ENCODE measurements at regions not wholly inside any gene's neighbourhood (a gene's known extent, or its start where the extent isn't known, plus 50 kb on each side); places are given as distances from the start of the nearest gene placed in this dataset.

DNA sequence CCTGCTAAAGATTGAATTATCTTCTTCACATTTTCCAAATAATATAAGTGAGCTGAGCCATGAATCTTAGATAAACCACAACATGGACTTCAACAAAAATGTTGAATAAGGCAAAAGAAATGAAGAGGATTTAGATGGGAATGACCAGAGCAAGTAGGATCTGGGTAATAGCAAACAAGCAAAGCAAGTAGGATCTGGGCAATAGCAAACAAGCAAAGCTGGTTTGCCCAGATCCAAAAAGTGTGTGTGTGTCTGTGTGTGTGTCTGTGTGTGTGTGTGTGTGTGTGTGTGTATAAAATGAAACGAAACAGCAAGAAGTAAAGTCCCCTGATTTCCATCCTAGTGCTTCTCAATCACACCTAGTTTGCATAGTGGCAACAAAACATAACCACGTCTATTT, 549.1 kb downstream of the RERGL start (continued):
- TF ChIP-seq POLR2AphosphoS5 (IDR thresholded peaks at IDR 0.05; ENCODE audit: control insufficient read depth, insufficient read depth, low read depth, low read length) (no peak), FIP1L1 (IDR thresholded peaks at IDR 0.05; ENCODE audit: low read depth, low read length, poor library complexity, severe bottlenecking) (no peak), CHD1 (IDR thresholded peaks at IDR 0.05; ENCODE audit: low read length) (no peak), BDP1 (IDR thresholded peaks at IDR 0.05; ENCODE audit: insufficient read depth, insufficient read length) (no peak), ZNF766 (CRISPR knock-in tag; conservative IDR thresholded peaks at IDR 0.05) (no peak), KLF13 (tag; IDR thresholded peaks at IDR 0.05; ENCODE audit: borderline replicate concordance, low read depth) (no peak), ZKSCAN1 (IDR thresholded peaks at IDR 0.05; ENCODE audit: low read depth, low read length) (no peak), CEBPB (tag; IDR thresholded peaks at IDR 0.05) (no peak), RBFOX2 (IDR thresholded peaks at IDR 0.05; ENCODE audit: low read depth, low read length) (no peak), CHD2 (IDR thresholded peaks at IDR 0.05; ENCODE audit: low read depth, low read length) (no peak)

DNA sequence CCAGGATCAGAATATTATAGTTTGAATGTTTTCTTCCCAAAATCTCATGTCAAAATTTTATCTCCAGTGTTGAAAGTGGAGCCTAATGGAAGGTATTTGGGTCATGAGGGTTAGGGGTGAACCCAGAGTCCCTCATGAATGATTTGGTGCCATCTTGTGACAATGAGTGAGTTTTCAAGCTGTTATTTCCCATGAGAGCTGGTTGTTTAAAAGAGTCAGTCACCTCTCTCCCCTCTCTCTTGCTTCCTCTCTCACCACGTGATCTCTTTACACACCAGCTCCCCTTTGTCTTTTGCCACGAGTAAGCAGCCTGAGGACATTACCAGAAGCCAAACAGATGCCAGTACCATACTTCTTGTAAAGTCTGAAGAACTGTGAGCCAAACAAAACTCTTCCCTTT, 561.6 kb downstream of the RERGL start:
- no peak overlapping the region for H2AFZ ChIP-seq (ENCODE audit: low read depth, low read length)
- no peak overlapping the region for H3K4me2 ChIP-seq (ENCODE audit: insufficient read depth, low read length)
- POLR2A ChIA-PET: no interaction called here
- H3K9me1 ChIP-seq (ENCODE audit: control insufficient read depth, insufficient read depth, low read length): no peaks in the 10 kb centered on the region
- ATAC-seq: no peak
- in situ Hi-C loops (cut with MboI) (no loop called here), intact Hi-C loops (cut with micrococcal nuclease) (no loop called here)
- no peak overlapping the region for H3K9ac ChIP-seq (ENCODE audit: insufficient read depth in 1 of 2, low read depth in 2 of 2, low read length in 2 of 2)
- no peaks in the 10 kb centered on the region for H3K79me2 ChIP-seq (ENCODE audit: control insufficient read depth, insufficient read depth, low read length)
- DNase-seq (ENCODE audit: extremely low read depth in 1 of 4, low spot score in 3 of 4): no peak
- FAIRE-seq: no peak
- H3K27me3 ChIP-seq (ENCODE audit: control insufficient read depth in 2 of 2, insufficient read depth in 2 of 2, low read length in 2 of 2): no peaks in the 10 kb centered on the region
- CTCF ChIA-PET (ENCODE audit: low intra/inter-chr PET ratio): no interaction called here
- H3K27ac ChIP-seq (ENCODE audit: extremely low read depth, low read depth, low read length): no peak overlapping the region
- no peak overlapping the region for H3K4me3 ChIP-seq
- no peaks in the 10 kb centered on the region for H4K20me1 ChIP-seq (replicated peaks; ENCODE audit: control insufficient read depth, insufficient read depth, low read length)
- H3K4me1 ChIP-seq (replicated peaks in 1 of 2; ENCODE audit: control insufficient read depth in 2 of 2, insufficient read depth in 2 of 2, low read length in 2 of 2): no peaks in the 10 kb centered on the region
- H3K9me3 ChIP-seq (replicated peaks; ENCODE audit: control insufficient read depth, insufficient read depth, low read depth, low read length): no peaks in the 10 kb centered on the region
- BruUV-seq (replicated peaks): no TSS peak
- 0% methylated on average over 2 of the region's 2 CpGs for WGBS (ENCODE audit: insufficient coverage, low coverage, missing lambda C conversion rate)
- H3K36me3 ChIP-seq (ENCODE audit: control insufficient read depth, insufficient read depth, low read length): no peaks in the 10 kb centered on the region
- TF ChIP-seq, protein P1, sequence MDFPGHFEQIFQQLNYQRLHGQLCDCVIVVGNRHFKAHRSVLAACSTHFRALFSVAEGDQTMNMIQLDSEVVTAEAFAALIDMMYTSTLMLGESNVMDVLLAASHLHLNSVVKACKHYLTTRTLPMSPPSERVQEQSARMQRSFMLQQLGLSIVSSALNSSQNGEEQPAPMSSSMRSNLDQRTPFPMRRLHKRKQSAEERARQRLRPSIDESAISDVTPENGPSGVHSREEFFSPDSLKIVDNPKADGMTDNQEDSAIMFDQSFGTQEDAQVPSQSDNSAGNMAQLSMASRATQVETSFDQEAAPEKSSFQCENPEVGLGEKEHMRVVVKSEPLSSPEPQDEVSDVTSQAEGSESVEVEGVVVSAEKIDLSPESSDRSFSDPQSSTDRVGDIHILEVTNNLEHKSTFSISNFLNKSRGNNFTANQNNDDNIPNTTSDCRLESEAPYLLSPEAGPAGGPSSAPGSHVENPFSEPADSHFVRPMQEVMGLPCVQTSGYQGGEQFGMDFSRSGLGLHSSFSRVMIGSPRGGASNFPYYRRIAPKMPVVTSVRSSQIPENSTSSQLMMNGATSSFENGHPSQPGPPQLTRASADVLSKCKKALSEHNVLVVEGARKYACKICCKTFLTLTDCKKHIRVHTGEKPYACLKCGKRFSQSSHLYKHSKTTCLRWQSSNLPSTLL (IDR thresholded peaks at IDR 0.05): no peak
- TF ChIP-seq FIP1L1 (IDR thresholded peaks at IDR 0.05; ENCODE audit: low read depth, low read length, poor library complexity, severe bottlenecking) (no peak), ZNF778 (CRISPR knock-in tag; IDR thresholded peaks at IDR 0.05) (no peak), SRSF7 (optimal IDR thresholded peaks at IDR 0.05; ENCODE audit: low read depth, low read length) (no peak)

Data from K562 (cell line).